GM12864 (cell line): ENCODE measurements at regions not wholly inside any gene's neighbourhood (a gene's known extent, or its start where the extent isn't known, plus 50 kb on each side); places are given as distances from the start of the nearest gene placed in this dataset.
"Not testable (repeated sequence)": the region's sequence is repeated elsewhere in the genome, so short reads cannot be mapped to it uniquely, and the experiment has no call there.

Experiments used
- DNase-seq: peaks from one replicate; pipeline ENCODE4 v3.0.0-alpha.2; 2011; ENCODE audit warnings: low read depth
- H3K4me3 ChIP-seq: 2 replicates; pipeline ENCODE4 v1.5.1; 2011; ENCODE audit warnings: mild to moderate bottlenecking, low read depth, low read length, control low read depth
- CTCF ChIP-seq: IDR thresholded peaks from 2 replicates; pipeline ENCODE4 v1.5.1; 2011; ENCODE audit warnings: low read depth, mild to moderate bottlenecking, moderate library complexity, low read length, control low read depth, inconsistent platforms; ENCODE audit errors: missing control alignments

- no peak for TF ChIP-seq CTCF
- H3K4me3 ChIP-seq: no peak overlapping the region
- no peak for DNase-seq
Observed at GRCh38 chr3:154926721-154927120, 153.4 kb upstream of the MME start.

GRCh38 chr3:154921351-154921750 is 158.8 kb upstream of the MME start:
- TF ChIP-seq CTCF: no peak
- DNase-seq: no peak
- no peak overlapping the region for H3K4me3 ChIP-seq

GRCh38 chr3:154919226-154919625 is 160.9 kb upstream of the MME start:
- no peak overlapping the region for H3K4me3 ChIP-seq
- no peak for DNase-seq
- no peak for TF ChIP-seq CTCF

GRCh38 chr3:154904328-154904727 is 175.8 kb upstream of the MME start:
- no peak for DNase-seq
- H3K4me3 ChIP-seq: no peak overlapping the region
- peak; percentile 40 for TF ChIP-seq CTCF

GRCh38 chr3:154902495-154902894 is 177.6 kb upstream of the MME start:
- not testable (repeated sequence) for H3K4me3 ChIP-seq, DNase-seq

GRCh38 chr3:154901278-154901677 is 178.8 kb upstream of the MME start:
- H3K4me3 ChIP-seq: no peak overlapping the region
- DNase-seq: no peak
- TF ChIP-seq CTCF: no peak

- no peak overlapping the region for H3K4me3 ChIP-seq
- DNase-seq: no peak
- no peak for TF ChIP-seq CTCF
Observed at GRCh38 chr3:154900816-154901215, 179.3 kb upstream of the MME start.

- H3K4me3 ChIP-seq: no peak overlapping the region
- TF ChIP-seq CTCF: no peak
- DNase-seq: no peak
Observed at GRCh38 chr3:154898916-154899315, 181.2 kb upstream of the MME start.
